GM19463 (cell line): ENCODE measurements at regions not wholly inside any gene's neighbourhood (a gene's known extent, or its start where the extent isn't known, plus 50 kb on each side); places are given as distances from the start of the nearest gene placed in this dataset.

Experiments
- ATAC-seq: cut with Tn5 transposase; IDR thresholded peaks from one replicate; pipeline ENCODE4 v1.9.1; 2021; ENCODE audit warnings: mild to moderate bottlenecking, moderate library complexity; ENCODE audit not compliant: unreplicated experiment

GRCh38 chr10:5305374-5305773 is 59.4 kb upstream of the UCN3 start:
- ATAC-seq: no peak

- no peak for ATAC-seq
These were observed 53.9 kb upstream of the UCN3 start for GRCh38 chr10:5310914-5311313.

- no peak for ATAC-seq
These were observed 53.1 kb upstream of the UCN3 start for GRCh38 chr10:5311617-5312016.

- ATAC-seq: no peak
These were observed 49.9 kb upstream of the UCN3 start for GRCh38 chr10:5314840-5315239.
